ENCODE measurements at regions not wholly inside any gene's neighbourhood (a gene's known extent, or its start where the extent isn't known, plus 50 kb on each side); places are given as distances from the start of the nearest gene placed in this dataset.
"Not testable (repeated sequence)": the region's sequence is repeated elsewhere in the genome, so short reads cannot be mapped to it uniquely, and the experiment has no call there.

GRCh38 chr9:65456991-65457390 lies 172.0 kb upstream of the FOXD4L5 start:
- H3K9me3 ChIP-seq (ENCODE audit: low read length); CTCF ChIA-PET (ENCODE audit: low intra/inter-chr PET ratio, low total read pairs); DNase-seq (ENCODE audit: low spot score); H2AFZ ChIP-seq (ENCODE audit: low read length); H3K79me2 ChIP-seq (ENCODE audit: insufficient read depth, low read length); H3K4me3 ChIP-seq (replicated peaks in 1 of 3; ENCODE audit: insufficient read depth in 1 of 3, low read depth in 2 of 3, low read length in 3 of 3); H3K27me3 ChIP-seq (ENCODE audit: control insufficient read depth in 1 of 2, insufficient read depth in 2 of 2, low read length in 2 of 2); BruUV-seq (replicated peaks); H3K9ac ChIP-seq (ENCODE audit: insufficient read depth, low read depth, low read length); ATAC-seq; H3K4me1 ChIP-seq (ENCODE audit: insufficient read depth, low read length); in situ Hi-C loops (cut with HindIII; ENCODE audit: extremely low pct_ligation_motif_present, low pct_unique_long_range_greater_than_20kb); H3K27ac ChIP-seq (ENCODE audit: extremely low read length, insufficient read depth, low read length); H3K4me2 ChIP-seq (ENCODE audit: low read depth, low read length); FAIRE-seq; POLR2A ChIA-PET; H4K20me1 ChIP-seq (ENCODE audit: insufficient read depth, low read length); H3K36me3 ChIP-seq (replicated peaks in 1 of 2; ENCODE audit: control insufficient read depth in 1 of 2, insufficient read depth in 2 of 2, low read length in 2 of 2); intact Hi-C loops (cut with micrococcal nuclease; ENCODE audit: unreplicated experiment): not testable (repeated sequence)
- 82% methylated on average over 12 of the region's 18 CpGs for WGBS (ENCODE audit: low lambda C conversion rate)

GRCh38 chr9:65455751-65456647 lies 171.0 kb upstream of the FOXD4L5 start:
- H3K4me3 ChIP-seq (replicated peaks in 1 of 3; ENCODE audit: insufficient read depth in 1 of 3, low read depth in 2 of 3, low read length in 3 of 3); FAIRE-seq; H3K79me2 ChIP-seq (ENCODE audit: insufficient read depth, low read length); ATAC-seq; CTCF ChIA-PET (ENCODE audit: low intra/inter-chr PET ratio, low total read pairs); H4K20me1 ChIP-seq (ENCODE audit: insufficient read depth, low read length); H3K4me1 ChIP-seq (ENCODE audit: insufficient read depth, low read length); H3K4me2 ChIP-seq (ENCODE audit: low read depth, low read length); in situ Hi-C loops (cut with HindIII; ENCODE audit: extremely low pct_ligation_motif_present, low pct_unique_long_range_greater_than_20kb); DNase-seq (ENCODE audit: low spot score); H3K27me3 ChIP-seq (ENCODE audit: control insufficient read depth in 1 of 2, insufficient read depth in 2 of 2, low read length in 2 of 2); intact Hi-C loops (cut with micrococcal nuclease; ENCODE audit: unreplicated experiment); BruUV-seq (replicated peaks); H3K9ac ChIP-seq (ENCODE audit: insufficient read depth, low read depth, low read length); H3K9me3 ChIP-seq (ENCODE audit: low read length); POLR2A ChIA-PET; H2AFZ ChIP-seq (ENCODE audit: low read length); H3K36me3 ChIP-seq (replicated peaks in 1 of 2; ENCODE audit: control insufficient read depth in 1 of 2, insufficient read depth in 2 of 2, low read length in 2 of 2); H3K27ac ChIP-seq (ENCODE audit: extremely low read length, insufficient read depth, low read length): not testable (repeated sequence)
- WGBS (ENCODE audit: low lambda C conversion rate) = 33% methylated on average over 1 of the region's 18 CpGs

- BruUV-seq (replicated peaks); intact Hi-C loops (cut with micrococcal nuclease; ENCODE audit: unreplicated experiment): not testable (repeated sequence)
These were observed 170.1 kb upstream of the FOXD4L5 start for GRCh38 chr9:65455136-65455535.

GRCh38 chr9:65454666-65455065 lies 169.7 kb upstream of the FOXD4L5 start:
- CTCF ChIA-PET (ENCODE audit: low intra/inter-chr PET ratio, low total read pairs) = not testable (repeated sequence)

More at GRCh38 chr9:65455136-65455535, 170.1 kb upstream of the FOXD4L5 start:
- H3K27me3 ChIP-seq (ENCODE audit: control insufficient read depth in 1 of 2, insufficient read depth in 2 of 2, low read length in 2 of 2); CTCF ChIA-PET (ENCODE audit: low intra/inter-chr PET ratio, low total read pairs); H3K4me1 ChIP-seq (ENCODE audit: insufficient read depth, low read length); H2AFZ ChIP-seq (ENCODE audit: low read length); in situ Hi-C loops (cut with HindIII; ENCODE audit: extremely low pct_ligation_motif_present, low pct_unique_long_range_greater_than_20kb); H4K20me1 ChIP-seq (ENCODE audit: insufficient read depth, low read length); POLR2A ChIA-PET; H3K9me3 ChIP-seq (ENCODE audit: low read length); H3K4me3 ChIP-seq (replicated peaks in 1 of 3; ENCODE audit: insufficient read depth in 1 of 3, low read depth in 2 of 3, low read length in 3 of 3); H3K4me2 ChIP-seq (ENCODE audit: low read depth, low read length); H3K79me2 ChIP-seq (ENCODE audit: insufficient read depth, low read length); H3K27ac ChIP-seq (ENCODE audit: extremely low read length, insufficient read depth, low read length); DNase-seq (ENCODE audit: low spot score); FAIRE-seq; H3K36me3 ChIP-seq (replicated peaks in 1 of 2; ENCODE audit: control insufficient read depth in 1 of 2, insufficient read depth in 2 of 2, low read length in 2 of 2); H3K9ac ChIP-seq (ENCODE audit: insufficient read depth, low read depth, low read length): not testable (repeated sequence)
- WGBS (ENCODE audit: low lambda C conversion rate) = 0% methylated on average over 1 of the region's 13 CpGs
- peak; percentile 62 for ATAC-seq

More at GRCh38 chr9:65454666-65455065, 169.7 kb upstream of the FOXD4L5 start:
- POLR2A ChIA-PET; H3K27me3 ChIP-seq (ENCODE audit: control insufficient read depth in 1 of 2, insufficient read depth in 2 of 2, low read length in 2 of 2); ATAC-seq; H3K4me1 ChIP-seq (ENCODE audit: insufficient read depth, low read length); H3K4me3 ChIP-seq (replicated peaks in 1 of 3; ENCODE audit: insufficient read depth in 1 of 3, low read depth in 2 of 3, low read length in 3 of 3); H2AFZ ChIP-seq (ENCODE audit: low read length); FAIRE-seq; H4K20me1 ChIP-seq (ENCODE audit: insufficient read depth, low read length); H3K4me2 ChIP-seq (ENCODE audit: low read depth, low read length); DNase-seq (ENCODE audit: low spot score); H3K27ac ChIP-seq (ENCODE audit: extremely low read length, insufficient read depth, low read length); in situ Hi-C loops (cut with HindIII; ENCODE audit: extremely low pct_ligation_motif_present, low pct_unique_long_range_greater_than_20kb); H3K36me3 ChIP-seq (replicated peaks in 1 of 2; ENCODE audit: control insufficient read depth in 1 of 2, insufficient read depth in 2 of 2, low read length in 2 of 2); intact Hi-C loops (cut with micrococcal nuclease; ENCODE audit: unreplicated experiment); H3K79me2 ChIP-seq (ENCODE audit: insufficient read depth, low read length); H3K9me3 ChIP-seq (ENCODE audit: low read length); BruUV-seq (replicated peaks); H3K9ac ChIP-seq (ENCODE audit: insufficient read depth, low read depth, low read length): not testable (repeated sequence)
- 67% methylated on average over 3 of the region's 13 CpGs for WGBS (ENCODE audit: low lambda C conversion rate)

Measured in HepG2 (cell line).